ENCODE measurements at regions not wholly inside any gene's neighbourhood (a gene's known extent, or its start where the extent isn't known, plus 50 kb on each side); places are given as distances from the start of the nearest gene placed in this dataset.

- DNase-seq (ENCODE audit: low read depth) = peak; percentile 20
- no peak overlapping the region for H3K4me3 ChIP-seq (replicated peaks; ENCODE audit: low read depth, low read length)
- TF ChIP-seq, protein P1, sequence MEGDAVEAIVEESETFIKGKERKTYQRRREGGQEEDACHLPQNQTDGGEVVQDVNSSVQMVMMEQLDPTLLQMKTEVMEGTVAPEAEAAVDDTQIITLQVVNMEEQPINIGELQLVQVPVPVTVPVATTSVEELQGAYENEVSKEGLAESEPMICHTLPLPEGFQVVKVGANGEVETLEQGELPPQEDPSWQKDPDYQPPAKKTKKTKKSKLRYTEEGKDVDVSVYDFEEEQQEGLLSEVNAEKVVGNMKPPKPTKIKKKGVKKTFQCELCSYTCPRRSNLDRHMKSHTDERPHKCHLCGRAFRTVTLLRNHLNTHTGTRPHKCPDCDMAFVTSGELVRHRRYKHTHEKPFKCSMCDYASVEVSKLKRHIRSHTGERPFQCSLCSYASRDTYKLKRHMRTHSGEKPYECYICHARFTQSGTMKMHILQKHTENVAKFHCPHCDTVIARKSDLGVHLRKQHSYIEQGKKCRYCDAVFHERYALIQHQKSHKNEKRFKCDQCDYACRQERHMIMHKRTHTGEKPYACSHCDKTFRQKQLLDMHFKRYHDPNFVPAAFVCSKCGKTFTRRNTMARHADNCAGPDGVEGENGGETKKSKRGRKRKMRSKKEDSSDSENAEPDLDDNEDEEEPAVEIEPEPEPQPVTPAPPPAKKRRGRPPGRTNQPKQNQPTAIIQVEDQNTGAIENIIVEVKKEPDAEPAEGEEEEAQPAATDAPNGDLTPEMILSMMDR (IDR thresholded peaks at IDR 0.05; ENCODE audit: low read length, missing control alignments) = no peak
Measured at GRCh38 chr21:27058673-27059605, 92.1 kb upstream of the ADAMTS5 start.

GRCh38 chr21:27057997-27058396 is 91.1 kb upstream of the ADAMTS5 start:
- TF ChIP-seq, protein P1 (IDR thresholded peaks at IDR 0.05; ENCODE audit: low read length, missing control alignments) = no peak
- H3K4me3 ChIP-seq (replicated peaks; ENCODE audit: low read depth, low read length) = no peak overlapping the region
- no peak for DNase-seq (ENCODE audit: low read depth)

GRCh38 chr21:27047658-27048314 is 80.9 kb upstream of the ADAMTS5 start:
- H3K4me3 ChIP-seq (replicated peaks; ENCODE audit: low read depth, low read length) = no peak overlapping the region
- peak; percentile 38 for DNase-seq (ENCODE audit: low read depth)
- TF ChIP-seq, protein P1 (IDR thresholded peaks at IDR 0.05; ENCODE audit: low read length, missing control alignments) = no peak

DNA sequence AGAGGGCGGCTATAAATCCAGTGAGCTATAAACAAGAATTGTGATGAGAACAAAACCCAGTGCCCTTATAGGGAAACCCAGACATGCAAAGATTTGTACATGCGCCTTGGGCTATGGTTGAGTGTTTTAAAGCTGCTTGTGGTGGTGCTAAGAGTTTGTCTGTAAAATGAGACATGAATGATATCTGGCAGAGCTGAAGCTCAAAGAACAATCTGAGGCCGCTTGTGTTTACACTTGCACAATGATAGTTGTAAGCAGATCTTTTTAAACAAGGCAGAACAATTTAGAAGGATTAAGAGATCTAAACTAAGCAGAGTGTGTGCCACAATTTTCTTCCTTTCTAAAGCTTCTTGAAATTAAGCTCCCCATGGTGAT is 80.4 kb upstream of the ADAMTS5 start:
- TF ChIP-seq, protein P1 (IDR thresholded peaks at IDR 0.05; ENCODE audit: low read length, missing control alignments) = no peak
- no peak overlapping the region for H3K4me3 ChIP-seq (replicated peaks; ENCODE audit: low read depth, low read length)
- no peak for DNase-seq (ENCODE audit: low read depth)

GRCh38 chr21:27045281-27045985 is 78.5 kb upstream of the ADAMTS5 start:
- no peak for DNase-seq (ENCODE audit: low read depth)
- no peak overlapping the region for H3K4me3 ChIP-seq (replicated peaks; ENCODE audit: low read depth, low read length)
- TF ChIP-seq, protein P1 (IDR thresholded peaks at IDR 0.05; ENCODE audit: low read length, missing control alignments) = no peak

GRCh38 chr21:27043377-27043776 is 76.5 kb upstream of the ADAMTS5 start:
- DNase-seq (ENCODE audit: low read depth) = no peak
- TF ChIP-seq, protein P1 (IDR thresholded peaks at IDR 0.05; ENCODE audit: low read length, missing control alignments) = no peak
- no peak overlapping the region for H3K4me3 ChIP-seq (replicated peaks; ENCODE audit: low read depth, low read length)
